Central memory CD8-positive, alpha-beta T cell (primary cell): ENCODE measurements at regions not wholly inside any gene's neighbourhood (a gene's known extent, or its start where the extent isn't known, plus 50 kb on each side); places are given as distances from the start of the nearest gene placed in this dataset.

Experiments
- ATAC-seq: fragments of 150-1000 bp; cut with Tn5 transposase; replicated peaks from 2 replicates; pipeline ENCODE4 v1.10.0; 2022; ENCODE audit warnings: mild to moderate bottlenecking, moderate FRiP score, moderate number of reproducible peaks; ENCODE audit not compliant: poor library complexity, severe bottlenecking; ENCODE audit errors: extremely low read depth
- DNase-seq, 2 donors: peaks; one replicate each; pipeline ENCODE4 v3.0.0; 2021; ENCODE audit warnings: low spot score in 2 of 2
- H3K27ac Mint-ChIP-seq: one replicate; pipeline ENCODE4 v1.8.0; 2022; ENCODE audit warnings: low read depth, mild to moderate bottlenecking, moderate library complexity, mixed read lengths
- H3K27me3 Mint-ChIP-seq: one replicate; pipeline ENCODE4 v1.8.0; 2022; ENCODE audit warnings: mixed read lengths
- H3K36me3 Mint-ChIP-seq: one replicate; pipeline ENCODE4 v1.8.0; 2022; ENCODE audit warnings: mild to moderate bottlenecking, moderate library complexity, mixed read lengths; ENCODE audit not compliant: insufficient read depth
- H3K4me1 Mint-ChIP-seq: one replicate; pipeline ENCODE4 v1.8.0; 2022; ENCODE audit warnings: mixed read lengths
- H3K4me3 Mint-ChIP-seq: one replicate; pipeline ENCODE4 v1.8.0; 2022; ENCODE audit warnings: mild to moderate bottlenecking, moderate library complexity, mixed read lengths
- H3K9me3 Mint-ChIP-seq: one replicate; pipeline ENCODE4 v1.8.0; 2022; ENCODE audit warnings: mixed read lengths

DNA sequence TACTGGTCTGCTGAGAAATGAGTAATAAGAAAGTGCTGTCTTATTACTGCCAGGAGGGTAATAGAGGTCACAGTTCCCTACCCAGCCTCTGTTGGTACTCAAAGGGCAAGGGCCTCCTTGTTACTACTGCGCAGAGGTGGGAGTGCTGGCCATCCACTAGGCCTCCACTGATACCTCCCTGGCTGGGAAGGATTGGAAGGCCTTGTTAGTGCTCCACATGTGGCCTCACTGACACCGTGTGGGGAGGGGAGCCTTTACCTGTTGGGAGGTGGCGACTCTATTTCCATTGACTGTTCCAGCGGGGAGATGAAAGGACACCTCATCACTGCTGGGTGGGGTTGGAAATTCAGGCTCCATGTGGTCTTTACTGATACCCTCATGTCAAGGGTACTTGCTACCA is 57.8 kb upstream of the USP24 start:
- Mint-ChIP-seq H3K36me3 (peaks cover 2% of the 10 kb centered on the region), H3K9me3 (no peaks in the 10 kb centered on the region), H3K27ac (no peak overlapping the region), H3K4me3 (no peak overlapping the region), H3K27me3 (no peaks in the 10 kb centered on the region), H3K4me1 (peaks cover 18% of the 10 kb centered on the region)
- ATAC-seq = no peak
- no peak for DNase-seq
